ENCODE measurements at regions not wholly inside any gene's neighbourhood (a gene's known extent, or its start where the extent isn't known, plus 50 kb on each side); places are given as distances from the start of the nearest gene placed in this dataset.

- in situ Hi-C loops (cut with HindIII; ENCODE audit: low sequenced_read_pairs), result loop anchor here (5.0 kb wide), 1 partner anchor 35 kb away; no protein-coding TSS in a partner anchor
Measured at GRCh38 chr22:34877506-34877905, 188.5 kb upstream of the ISX start.

- in situ Hi-C loops (cut with HindIII; ENCODE audit: low sequenced_read_pairs), result loop anchor here (5.0 kb wide), 1 partner anchor 34 kb away; no protein-coding TSS in a partner anchor
Measured at GRCh38 chr22:34878171-34878570, 187.8 kb upstream of the ISX start.

GRCh38 chr22:34879001-34879400 lies 187.0 kb upstream of the ISX start:
- in situ Hi-C loops (cut with HindIII; ENCODE audit: low sequenced_read_pairs), result loop anchor here (5.0 kb wide), 1 partner anchor 33 kb away; no protein-coding TSS in a partner anchor

- in situ Hi-C loops (cut with HindIII; ENCODE audit: low sequenced_read_pairs), result no loop called here
Measured at GRCh38 chr22:34880662-34881061, 185.3 kb upstream of the ISX start.

- in situ Hi-C loops (cut with HindIII; ENCODE audit: low sequenced_read_pairs), result no loop called here
Measured at GRCh38 chr22:34881453-34881852, 184.5 kb upstream of the ISX start.

GRCh38 chr22:34885852-34886251 lies 180.1 kb upstream of the ISX start:
- in situ Hi-C loops (cut with HindIII; ENCODE audit: low sequenced_read_pairs), result no loop called here

GRCh38 chr22:34886391-34886790 lies 179.6 kb upstream of the ISX start:
- in situ Hi-C loops (cut with HindIII; ENCODE audit: low sequenced_read_pairs), result no loop called here

GRCh38 chr22:34886812-34887211 lies 179.1 kb upstream of the ISX start:
- in situ Hi-C loops (cut with HindIII; ENCODE audit: low sequenced_read_pairs), result no loop called here

- in situ Hi-C loops (cut with HindIII; ENCODE audit: low sequenced_read_pairs), result no loop called here
Measured at GRCh38 chr22:34897126-34897525, 168.8 kb upstream of the ISX start.

GRCh38 chr22:34902335-34902734 lies 163.6 kb upstream of the ISX start:
- in situ Hi-C loops (cut with HindIII; ENCODE audit: low sequenced_read_pairs), result no loop called here

GRCh38 chr22:34903416-34903815 lies 162.5 kb upstream of the ISX start:
- in situ Hi-C loops (cut with HindIII; ENCODE audit: low sequenced_read_pairs), result no loop called here

GRCh38 chr22:34904486-34904885 lies 161.5 kb upstream of the ISX start:
- in situ Hi-C loops (cut with HindIII; ENCODE audit: low sequenced_read_pairs), result no loop called here

- in situ Hi-C loops (cut with HindIII; ENCODE audit: low sequenced_read_pairs), result loop anchor here (5.0 kb wide), 1 partner anchor 37 kb away; no protein-coding TSS in a partner anchor
Measured at GRCh38 chr22:34913826-34914225, 152.1 kb upstream of the ISX start.

GRCh38 chr22:34914846-34915245 lies 151.1 kb upstream of the ISX start:
- in situ Hi-C loops (cut with HindIII; ENCODE audit: low sequenced_read_pairs), result loop anchor here (5.0 kb wide), 1 partner anchor 38 kb away; no protein-coding TSS in a partner anchor

- in situ Hi-C loops (cut with HindIII; ENCODE audit: low sequenced_read_pairs), result no loop called here
Measured at GRCh38 chr22:34917239-34917638, 148.7 kb upstream of the ISX start.

GRCh38 chr22:34931026-34931425 lies 134.9 kb upstream of the ISX start:
- in situ Hi-C loops (cut with HindIII; ENCODE audit: low sequenced_read_pairs), result no loop called here

GRCh38 chr22:34934261-34934660 lies 131.7 kb upstream of the ISX start:
- in situ Hi-C loops (cut with HindIII; ENCODE audit: low sequenced_read_pairs), result no loop called here

- in situ Hi-C loops (cut with HindIII; ENCODE audit: low sequenced_read_pairs), result no loop called here
Measured at GRCh38 chr22:34943830-34944229, 122.1 kb upstream of the ISX start.

GRCh38 chr22:34946339-34946985 lies 119.5 kb upstream of the ISX start:
- in situ Hi-C loops (cut with HindIII; ENCODE audit: low sequenced_read_pairs), result no loop called here

- in situ Hi-C loops (cut with HindIII; ENCODE audit: low sequenced_read_pairs), result no loop called here
Measured at GRCh38 chr22:34950489-34950888, 115.5 kb upstream of the ISX start.

GRCh38 chr22:34951212-34951611 lies 114.7 kb upstream of the ISX start:
- in situ Hi-C loops (cut with HindIII; ENCODE audit: low sequenced_read_pairs), result no loop called here

- in situ Hi-C loops (cut with HindIII; ENCODE audit: low sequenced_read_pairs), result no loop called here
Measured at GRCh38 chr22:34960005-34960404, 106.0 kb upstream of the ISX start.

All from endothelial cell of hepatic sinusoid (primary cell).